Tibial nerve (tissue), 4 donors: ENCODE measurements at regions not wholly inside any gene's neighbourhood (a gene's known extent, or its start where the extent isn't known, plus 50 kb on each side); places are given as distances from the start of the nearest gene placed in this dataset.

Source experiments
- DNase-seq, 2 donors: peaks; one replicate each; pipeline ENCODE4 v3.0.0-alpha.2; 2019; ENCODE audit warnings: low spot score in 2 of 2
- H3K27ac ChIP-seq, 4 donors: fragments of 200-600 bp; sonication (generic) in 3 of 4; one replicate each; pipeline ENCODE4 v1.5.1; 2017 to 2019; ENCODE audit warnings: mild to moderate bottlenecking in 1 of 4
- H3K27me3 ChIP-seq, 2 donors: fragments of 200-600 bp; sonication (generic) in 1 of 2; one replicate each; pipeline versions ENCODE4 v1.5.1 to v1.6.0; 2017 to 2019
- H3K36me3 ChIP-seq, 3 donors: fragments of 200-600 bp; sonication (generic); one replicate each; pipeline ENCODE4 v1.5.1; 2018 to 2019
- H3K4me1 ChIP-seq, 4 donors: fragments of 200-600 bp; sonication (generic) in 3 of 4; one replicate each; pipeline ENCODE4 v1.5.1; 2017 to 2019
- H3K4me3 ChIP-seq, 4 donors: fragments of 200-600 bp; sonication (generic) in 3 of 4; one replicate each; pipeline ENCODE4 v1.5.1; 2017 to 2019; ENCODE audit warnings: mild to moderate bottlenecking in 1 of 4, moderate library complexity in 1 of 4
- H3K9me3 ChIP-seq, 4 donors: fragments of 200-600 bp; sonication (generic) in 3 of 4; one replicate each; pipeline ENCODE4 v1.5.1; 2017 to 2019
- CTCF ChIP-seq, 5 experiments: fragments of 200-600 bp in 3 of 5; fragments of 450-650 bp in 2 of 5; sonication (generic) in 3 of 5; IDR thresholded peaks; one replicate each; pipeline ENCODE4 v1.5.1; 2016 to 2019; ENCODE audit warnings: antibody characterized with exemption in 5 of 5, mild to moderate bottlenecking in 3 of 5, moderate library complexity in 2 of 5
- EP300 ChIP-seq, 2 donors: sonication (generic); formaldehyde crosslinking; IDR thresholded peaks; one replicate each; pipeline ENCODE4 v1.6.1; 2017; ENCODE audit warnings: antibody characterized with exemption in 2 of 2, mild to moderate bottlenecking in 1 of 2
- POLR2A ChIP-seq, 2 donors: fragments of 450-650 bp; IDR thresholded peaks; one replicate each; pipeline ENCODE4 v1.6.1; 2017; ENCODE audit warnings: antibody characterized with exemption in 2 of 2, mild to moderate bottlenecking in 2 of 2, moderate library complexity in 2 of 2
- WGBS, 2 donors: methylation state at CpG; one replicate each; pipeline ENCODE4 v1.1.5; 2018; 5-methylcytosine and 5-hydroxymethylcytosine counted together

GRCh38 chr1:42041031-42041430, 112.2 kb upstream of the GUCA2B start:
- H3K36me3 ChIP-seq: no peaks in the 10 kb centered on the region
- peaks cover 0 to 6% (median 2%) of the 10 kb centered on the region in 4 donors for H3K4me1 ChIP-seq
- no peak for TF ChIP-seq POLR2A (IDR thresholded peaks at IDR 0.05)
- TF ChIP-seq CTCF (IDR thresholded peaks at IDR 0.05): no peak
- no peak for TF ChIP-seq EP300 (IDR thresholded peaks at IDR 0.05)
- no peaks in the 10 kb centered on the region for H3K9me3 ChIP-seq
- no peak for DNase-seq
- H3K27ac ChIP-seq: no peak overlapping the region
- no peak overlapping the region for H3K4me3 ChIP-seq
- WGBS, 2 donors: 84 to 93% methylated on average over 16 to 17 of the region's 17 CpGs
- H3K27me3 ChIP-seq: no peaks in the 10 kb centered on the region

GRCh38 chr1:42040159-42040558, 113.1 kb upstream of the GUCA2B start:
- TF ChIP-seq POLR2A (IDR thresholded peaks at IDR 0.05) (no peak), CTCF (IDR thresholded peaks at IDR 0.05) (no peak), EP300 (IDR thresholded peaks at IDR 0.05) (no peak)
- Histone ChIP-seq H3K27ac (no peak overlapping the region), H3K4me3 (no peak overlapping the region), H3K9me3 (no peaks in the 10 kb centered on the region), H3K36me3 (no peaks in the 10 kb centered on the region), H3K4me1 (peaks cover 0 to 7% (median 2%) of the 10 kb centered on the region in 4 donors), H3K27me3 (no peaks in the 10 kb centered on the region)
- no peak for DNase-seq
- WGBS, 2 donors: 96% methylated on average over 9 to 11 of the region's 14 CpGs

GRCh38 chr1:42038261-42038660, 114.9 kb upstream of the GUCA2B start:
- 85 to 87% methylated on average over 4 of the region's 4 CpGs for WGBS, 2 donors
- Histone ChIP-seq H3K4me1 (peaks cover 0 to 19% (median 8%) of the 10 kb centered on the region in 4 donors), H3K27me3 (no peaks in the 10 kb centered on the region), H3K4me3 (no peak overlapping the region), H3K9me3 (no peaks in the 10 kb centered on the region), H3K36me3 (no peaks in the 10 kb centered on the region), H3K27ac (no peak overlapping the region)
- TF ChIP-seq EP300 (IDR thresholded peaks at IDR 0.05) (no peak), POLR2A (IDR thresholded peaks at IDR 0.05) (no peak), CTCF (IDR thresholded peaks at IDR 0.05) (no peak)
- no peak for DNase-seq

GRCh38 chr1:42037586-42037985, 115.6 kb upstream of the GUCA2B start:
- Histone ChIP-seq H3K36me3 (no peaks in the 10 kb centered on the region), H3K27me3 (no peaks in the 10 kb centered on the region), H3K9me3 (no peaks in the 10 kb centered on the region), H3K4me1 (peaks cover 0 to 19% (median 8%) of the 10 kb centered on the region in 4 donors), H3K4me3 (no peak overlapping the region), H3K27ac (no peak overlapping the region)
- DNase-seq: no peak
- 44 to 49% methylated on average over 3 of the region's 3 CpGs for WGBS, 2 donors
- TF ChIP-seq CTCF (IDR thresholded peaks at IDR 0.05): no peak
- TF ChIP-seq EP300 (IDR thresholded peaks at IDR 0.05): no peak

GRCh38 chr1:42037161-42037560, 116.0 kb upstream of the GUCA2B start:
- no peak overlapping the region for H3K27ac ChIP-seq
- H3K4me3 ChIP-seq: no peak overlapping the region
- TF ChIP-seq POLR2A (IDR thresholded peaks at IDR 0.05) (no peak), CTCF (IDR thresholded peaks at IDR 0.05) (no peak), EP300 (IDR thresholded peaks at IDR 0.05) (no peak)
- no peak for DNase-seq
- no peaks in the 10 kb centered on the region for H3K36me3 ChIP-seq
- no peaks in the 10 kb centered on the region for H3K27me3 ChIP-seq
- WGBS, 2 donors: 18 to 20% methylated on average over 1 of the region's 1 CpG
- no peaks in the 10 kb centered on the region for H3K9me3 ChIP-seq
- peaks cover 0 to 19% (median 8%) of the 10 kb centered on the region in 4 donors for H3K4me1 ChIP-seq
